HG02763 (cell line): ENCODE measurements at regions not wholly inside any gene's neighbourhood (a gene's known extent, or its start where the extent isn't known, plus 50 kb on each side); places are given as distances from the start of the nearest gene placed in this dataset.

Experiments used
- ATAC-seq: cut with Tn5 transposase; IDR thresholded peaks from one replicate; pipeline ENCODE4 v1.9.1; 2021; ENCODE audit warnings: mild to moderate bottlenecking, moderate library complexity; ENCODE audit not compliant: unreplicated experiment

DNA sequence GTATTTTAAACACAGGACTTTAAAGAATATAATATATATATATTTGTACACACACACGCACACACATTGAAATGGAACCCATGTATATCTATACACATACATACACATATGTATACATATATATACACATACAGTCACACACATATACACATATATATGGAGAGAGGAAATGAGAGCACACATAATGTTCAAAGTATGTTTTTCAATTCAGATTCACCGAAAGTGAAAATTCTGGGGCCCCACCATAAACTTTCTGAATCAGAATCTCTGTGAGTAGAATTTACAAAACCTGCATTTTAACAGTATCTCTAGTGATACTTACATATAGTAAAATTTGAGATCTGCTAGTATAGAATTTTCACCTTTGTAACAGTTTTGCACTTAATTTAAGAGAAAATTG is 60.4 kb upstream of the OBI1 start:
- no peak for ATAC-seq

DNA sequence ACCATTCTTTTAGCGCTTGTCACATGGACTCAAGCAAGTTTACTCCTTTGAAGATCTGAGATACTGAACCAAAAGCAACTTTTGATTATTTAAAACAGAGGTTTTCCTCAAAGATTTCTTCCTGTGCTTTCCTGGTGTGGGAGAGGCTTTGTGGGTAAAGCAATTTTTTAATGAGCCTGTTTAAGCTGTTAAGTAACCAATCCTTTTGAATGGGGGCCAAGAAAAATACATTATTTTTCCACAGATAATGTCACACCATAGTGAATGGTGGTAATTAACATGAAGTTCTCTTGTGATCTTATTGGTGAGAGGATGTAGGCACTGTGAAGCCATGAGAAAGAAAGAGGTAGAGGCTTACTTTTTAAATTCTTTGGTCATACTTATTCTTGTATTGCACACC is 55.8 kb upstream of the OBI1 start:
- no peak for ATAC-seq

GRCh38 chr13:78712831-78713230 is 53.9 kb upstream of the OBI1 start:
- ATAC-seq = no peak

DNA sequence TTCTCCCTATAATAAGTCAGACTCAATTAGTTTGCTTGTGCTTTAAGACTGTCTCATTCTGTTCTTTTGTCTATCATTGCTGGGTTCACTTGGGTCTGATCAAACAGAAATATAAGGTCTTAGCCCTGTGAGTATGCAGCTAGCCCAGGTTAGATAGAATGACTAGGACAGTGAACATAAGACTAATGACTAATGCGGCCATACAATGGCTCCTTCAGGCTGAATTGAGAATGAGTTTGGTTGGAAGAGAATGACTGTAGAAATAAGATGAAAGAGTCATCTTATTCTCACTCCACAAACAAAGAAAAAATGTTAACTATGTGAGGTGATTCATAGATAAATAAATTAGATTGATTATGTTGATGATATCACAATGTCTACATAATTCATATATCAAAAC is 50.1 kb upstream of the OBI1 start:
- ATAC-seq = no peak
